GM19452 (cell line): ENCODE measurements at regions not wholly inside any gene's neighbourhood (a gene's known extent, or its start where the extent isn't known, plus 50 kb on each side); places are given as distances from the start of the nearest gene placed in this dataset.
"Not testable (repeated sequence)": the region's sequence is repeated elsewhere in the genome, so short reads cannot be mapped to it uniquely, and the experiment has no call there.

ENCODE experiments used
- ATAC-seq: cut with Tn5 transposase; IDR thresholded peaks from one replicate; pipeline ENCODE4 v1.9.1; 2021; ENCODE audit not compliant: unreplicated experiment

GRCh38 chrX:78822157-78822690, 74.7 kb downstream of the LPAR4 start:
- no peak for ATAC-seq

- no peak for ATAC-seq
Observed at GRCh38 chrX:78831523-78831922, 84.0 kb downstream of the LPAR4 start.

DNA sequence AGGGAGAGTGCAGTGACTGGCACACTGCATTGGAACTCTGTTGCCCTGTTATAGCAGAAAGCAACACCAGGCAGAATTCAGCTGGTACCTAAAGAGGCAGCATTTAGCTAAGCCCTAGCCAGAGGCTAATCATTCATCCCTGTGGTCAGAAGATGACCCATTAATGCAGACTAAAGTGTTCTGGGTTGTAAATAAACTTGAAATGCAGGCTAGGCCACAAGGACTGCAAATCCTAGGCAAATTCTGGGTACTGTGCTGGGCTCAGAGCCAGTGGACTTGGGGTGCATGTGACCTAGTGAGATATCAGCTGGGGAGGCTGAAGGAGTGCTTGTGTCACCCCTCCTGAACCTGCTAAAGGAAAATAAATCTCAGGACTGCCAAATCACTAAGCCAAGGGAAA, 91.2 kb downstream of the LPAR4 start:
- peak; percentile 58 for ATAC-seq

DNA sequence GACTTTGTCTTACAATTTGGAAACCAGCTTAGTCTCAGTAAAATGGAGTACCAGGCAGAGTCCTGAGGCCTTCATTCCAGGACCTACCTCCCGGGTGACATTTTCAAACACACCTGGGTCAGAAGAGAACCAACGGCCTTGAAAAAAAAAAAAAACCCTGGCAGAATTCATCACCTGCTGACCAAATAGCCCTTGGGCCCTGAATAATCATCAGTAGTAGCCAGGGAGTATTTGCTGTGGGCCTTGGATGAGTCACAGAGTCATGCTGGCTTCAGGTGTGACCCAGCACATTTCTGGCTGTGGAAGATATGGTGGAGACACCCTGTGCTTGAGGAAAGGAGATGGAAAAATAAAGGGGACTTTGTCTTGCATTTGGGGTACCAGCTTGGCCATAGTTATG, 92.2 kb downstream of the LPAR4 start:
- ATAC-seq: no peak

DNA sequence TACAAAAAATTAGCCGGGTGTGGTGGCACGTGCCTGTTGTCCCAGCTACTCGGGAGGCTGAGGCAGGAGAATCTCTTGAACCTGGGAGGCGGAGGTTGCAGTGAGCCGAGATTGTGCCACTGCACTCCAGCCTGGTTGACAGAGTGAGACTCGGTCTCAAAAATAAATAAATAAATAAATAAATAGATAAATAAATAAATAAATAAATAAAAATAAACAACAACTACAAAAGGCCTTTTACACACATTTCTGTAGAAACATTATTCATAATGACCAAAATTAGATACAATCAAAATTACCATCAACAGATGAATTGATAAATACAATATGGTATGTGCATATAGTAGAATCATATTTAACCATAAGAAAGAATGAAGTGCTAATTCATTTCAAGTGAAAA, 96.7 kb downstream of the LPAR4 start:
- ATAC-seq: not testable (repeated sequence)

DNA sequence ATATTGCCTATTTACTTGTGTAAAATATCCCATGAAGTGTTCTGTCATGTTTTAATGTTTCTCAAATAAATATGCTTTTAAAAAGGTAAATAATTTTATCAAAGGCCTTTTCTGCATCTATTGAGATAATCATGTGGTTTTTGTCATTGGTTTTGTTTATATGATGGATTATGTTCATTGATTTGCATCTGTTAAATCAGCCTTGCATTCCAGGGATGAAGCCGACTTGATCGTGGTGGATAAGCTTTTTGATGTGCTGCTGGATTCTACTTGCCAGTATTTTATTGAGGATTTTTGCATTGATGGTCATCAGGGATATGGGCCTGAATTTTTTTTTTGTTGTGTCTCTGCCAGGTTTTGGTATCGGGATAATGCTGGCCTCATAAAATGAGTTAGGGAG, 63.9 kb upstream of the P2RY10 start:
- not testable (repeated sequence) for ATAC-seq

DNA sequence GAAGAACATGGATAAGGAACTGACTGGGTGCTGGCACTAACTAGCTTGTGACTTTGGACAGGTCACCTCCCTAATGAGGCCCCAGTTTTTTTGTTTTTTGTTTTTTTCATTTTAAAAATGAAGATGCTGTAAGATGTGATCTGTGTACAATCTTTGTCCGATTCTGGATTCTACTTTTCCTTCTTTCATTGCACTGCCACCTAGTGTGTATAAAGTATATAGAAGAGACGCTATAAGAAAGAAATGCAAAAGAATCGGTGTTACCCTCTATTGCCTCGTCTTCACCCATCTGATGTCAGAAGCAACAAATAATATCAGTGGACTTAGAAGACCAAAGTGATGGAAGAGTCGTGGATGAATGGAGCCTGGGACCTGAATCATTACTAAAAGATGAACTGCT, 58.6 kb upstream of the P2RY10 start:
- no peak for ATAC-seq
